ENCODE measurements at regions not wholly inside any gene's neighbourhood (a gene's known extent, or its start where the extent isn't known, plus 50 kb on each side); places are given as distances from the start of the nearest gene placed in this dataset.

GRCh38 chr18:4587204-4587603 is 132.1 kb upstream of the DLGAP1 start:
- TF ChIP-seq, protein P1, sequence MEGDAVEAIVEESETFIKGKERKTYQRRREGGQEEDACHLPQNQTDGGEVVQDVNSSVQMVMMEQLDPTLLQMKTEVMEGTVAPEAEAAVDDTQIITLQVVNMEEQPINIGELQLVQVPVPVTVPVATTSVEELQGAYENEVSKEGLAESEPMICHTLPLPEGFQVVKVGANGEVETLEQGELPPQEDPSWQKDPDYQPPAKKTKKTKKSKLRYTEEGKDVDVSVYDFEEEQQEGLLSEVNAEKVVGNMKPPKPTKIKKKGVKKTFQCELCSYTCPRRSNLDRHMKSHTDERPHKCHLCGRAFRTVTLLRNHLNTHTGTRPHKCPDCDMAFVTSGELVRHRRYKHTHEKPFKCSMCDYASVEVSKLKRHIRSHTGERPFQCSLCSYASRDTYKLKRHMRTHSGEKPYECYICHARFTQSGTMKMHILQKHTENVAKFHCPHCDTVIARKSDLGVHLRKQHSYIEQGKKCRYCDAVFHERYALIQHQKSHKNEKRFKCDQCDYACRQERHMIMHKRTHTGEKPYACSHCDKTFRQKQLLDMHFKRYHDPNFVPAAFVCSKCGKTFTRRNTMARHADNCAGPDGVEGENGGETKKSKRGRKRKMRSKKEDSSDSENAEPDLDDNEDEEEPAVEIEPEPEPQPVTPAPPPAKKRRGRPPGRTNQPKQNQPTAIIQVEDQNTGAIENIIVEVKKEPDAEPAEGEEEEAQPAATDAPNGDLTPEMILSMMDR (IDR thresholded peaks at IDR 0.05 in 2 of 3, conservative IDR thresholded peaks at IDR 0.05 in 1 of 3; ENCODE audit: insufficient read depth in 2 of 3, low read depth in 1 of 3, low read length in 3 of 3) = no peak
- TF ChIP-seq EGR1 (conservative IDR thresholded peaks at IDR 0.05) (no peak), KDM5B (IDR thresholded peaks at IDR 0.05; ENCODE audit: insufficient replicate concordance, low read depth, low read length) (no peak), CBFB (CRISPR knock-in tag; IDR thresholded peaks at IDR 0.05) (no peak), ZNF311 (CRISPR knock-in tag; IDR thresholded peaks at IDR 0.05) (no peak), ZNF143 (CRISPR knock-in tag; IDR thresholded peaks at IDR 0.05) (no peak), ZNF121 (CRISPR knock-in tag; conservative IDR thresholded peaks at IDR 0.05) (no peak), MAFF (IDR thresholded peaks at IDR 0.05; ENCODE audit: low read length) (no peak), SMAD1 (IDR thresholded peaks at IDR 0.05; ENCODE audit: low read depth, low read length, partially characterized antibody) (no peak)
- TF ChIP-seq, protein P2, sequence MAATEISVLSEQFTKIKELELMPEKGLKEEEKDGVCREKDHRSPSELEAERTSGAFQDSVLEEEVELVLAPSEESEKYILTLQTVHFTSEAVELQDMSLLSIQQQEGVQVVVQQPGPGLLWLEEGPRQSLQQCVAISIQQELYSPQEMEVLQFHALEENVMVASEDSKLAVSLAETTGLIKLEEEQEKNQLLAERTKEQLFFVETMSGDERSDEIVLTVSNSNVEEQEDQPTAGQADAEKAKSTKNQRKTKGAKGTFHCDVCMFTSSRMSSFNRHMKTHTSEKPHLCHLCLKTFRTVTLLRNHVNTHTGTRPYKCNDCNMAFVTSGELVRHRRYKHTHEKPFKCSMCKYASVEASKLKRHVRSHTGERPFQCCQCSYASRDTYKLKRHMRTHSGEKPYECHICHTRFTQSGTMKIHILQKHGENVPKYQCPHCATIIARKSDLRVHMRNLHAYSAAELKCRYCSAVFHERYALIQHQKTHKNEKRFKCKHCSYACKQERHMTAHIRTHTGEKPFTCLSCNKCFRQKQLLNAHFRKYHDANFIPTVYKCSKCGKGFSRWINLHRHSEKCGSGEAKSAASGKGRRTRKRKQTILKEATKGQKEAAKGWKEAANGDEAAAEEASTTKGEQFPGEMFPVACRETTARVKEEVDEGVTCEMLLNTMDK (IDR thresholded peaks at IDR 0.05; ENCODE audit: borderline replicate concordance, insufficient read depth, low read depth, low read length, poor library complexity, severe bottlenecking) = no peak
- TF ChIP-seq, protein P3, sequence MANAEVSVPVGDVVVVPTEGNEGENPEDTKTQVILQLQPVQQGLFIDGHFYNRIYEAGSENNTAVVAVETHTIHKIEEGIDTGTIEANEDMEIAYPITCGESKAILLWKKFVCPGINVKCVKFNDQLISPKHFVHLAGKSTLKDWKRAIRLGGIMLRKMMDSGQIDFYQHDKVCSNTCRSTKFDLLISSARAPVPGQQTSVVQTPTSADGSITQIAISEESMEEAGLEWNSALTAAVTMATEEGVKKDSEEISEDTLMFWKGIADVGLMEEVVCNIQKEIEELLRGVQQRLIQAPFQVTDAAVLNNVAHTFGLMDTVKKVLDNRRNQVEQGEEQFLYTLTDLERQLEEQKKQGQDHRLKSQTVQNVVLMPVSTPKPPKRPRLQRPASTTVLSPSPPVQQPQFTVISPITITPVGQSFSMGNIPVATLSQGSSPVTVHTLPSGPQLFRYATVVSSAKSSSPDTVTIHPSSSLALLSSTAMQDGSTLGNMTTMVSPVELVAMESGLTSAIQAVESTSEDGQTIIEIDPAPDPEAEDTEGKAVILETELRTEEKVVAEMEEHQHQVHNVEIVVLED (CRISPR knock-in tag; IDR thresholded peaks at IDR 0.05) = no peak
- TF ChIP-seq, protein P4, sequence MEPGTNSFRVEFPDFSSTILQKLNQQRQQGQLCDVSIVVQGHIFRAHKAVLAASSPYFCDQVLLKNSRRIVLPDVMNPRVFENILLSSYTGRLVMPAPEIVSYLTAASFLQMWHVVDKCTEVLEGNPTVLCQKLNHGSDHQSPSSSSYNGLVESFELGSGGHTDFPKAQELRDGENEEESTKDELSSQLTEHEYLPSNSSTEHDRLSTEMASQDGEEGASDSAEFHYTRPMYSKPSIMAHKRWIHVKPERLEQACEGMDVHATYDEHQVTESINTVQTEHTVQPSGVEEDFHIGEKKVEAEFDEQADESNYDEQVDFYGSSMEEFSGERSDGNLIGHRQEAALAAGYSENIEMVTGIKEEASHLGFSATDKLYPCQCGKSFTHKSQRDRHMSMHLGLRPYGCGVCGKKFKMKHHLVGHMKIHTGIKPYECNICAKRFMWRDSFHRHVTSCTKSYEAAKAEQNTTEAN (CRISPR knock-in tag; IDR thresholded peaks at IDR 0.05) = no peak
